Gastrocnemius medialis (tissue), 4 donors: ENCODE measurements at regions not wholly inside any gene's neighbourhood (a gene's known extent, or its start where the extent isn't known, plus 50 kb on each side); places are given as distances from the start of the nearest gene placed in this dataset.
"Not testable (repeated sequence)": the region's sequence is repeated elsewhere in the genome, so short reads cannot be mapped to it uniquely, and the experiment has no call there.

Experiments used
- CTCF ChIP-seq, 5 experiments: fragments of 450-650 bp in 3 of 5; fragments of 200-600 bp in 2 of 5; sonication (generic) in 2 of 5; IDR thresholded peaks in 4 of 5; conservative IDR thresholded peaks in 1 of 5; 1 replicate in 4 of 5; 2 replicates in 1 of 5; pipeline ENCODE4 v1.5.1; 2016 to 2019; ENCODE audit warnings: antibody characterized with exemption in 5 of 5, mild to moderate bottlenecking in 3 of 5, moderate library complexity in 3 of 5
- POLR2A ChIP-seq, 2 donors: fragments of 450-650 bp; IDR thresholded peaks; one replicate each; pipeline ENCODE4 v1.6.1; 2017; ENCODE audit warnings: antibody characterized with exemption in 2 of 2, mild to moderate bottlenecking in 2 of 2, moderate library complexity in 2 of 2

DNA sequence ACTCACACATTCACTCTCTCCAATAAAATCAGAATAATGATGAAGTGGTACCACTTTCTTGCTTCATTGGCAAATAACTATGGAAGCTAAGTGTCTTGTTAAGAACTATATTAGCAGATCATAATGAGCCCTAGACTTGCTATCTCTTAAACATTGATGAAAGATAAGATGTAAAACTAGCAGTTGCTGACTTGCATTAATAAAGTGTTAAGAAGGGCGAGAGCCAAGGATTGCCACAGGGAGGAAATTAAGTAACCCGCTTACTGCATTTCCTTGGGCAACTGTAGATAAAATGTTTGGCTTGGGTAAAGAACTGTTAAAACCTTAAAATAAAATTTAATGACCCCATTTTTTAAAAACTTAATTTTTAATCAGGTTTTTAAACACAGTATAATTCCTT is 167.0 kb downstream of the SPATA31A6 start:
- not testable (repeated sequence) for TF ChIP-seq CTCF (IDR thresholded peaks at IDR 0.05 in 4 of 5, conservative IDR thresholded peaks at IDR 0.05 in 1 of 5); POLR2A (IDR thresholded peaks at IDR 0.05)
